NCI-H2081 treated with DMSO at 0.1 percent for 48 hours (cell line): ENCODE measurements at regions not wholly inside any gene's neighbourhood (a gene's known extent, or its start where the extent isn't known, plus 50 kb on each side); places are given as distances from the start of the nearest gene placed in this dataset.
"Not testable (repeated sequence)": the region's sequence is repeated elsewhere in the genome, so short reads cannot be mapped to it uniquely, and the experiment has no call there.

Experiments
- DNase-seq: peaks from one replicate; lab custom pipeline; 2025; lab: John Stamatoyannopoulos, UW

GRCh38 chr10:62498271-62498670 lies 124.1 kb downstream of the ZNF365 start:
- no peak for DNase-seq

DNA sequence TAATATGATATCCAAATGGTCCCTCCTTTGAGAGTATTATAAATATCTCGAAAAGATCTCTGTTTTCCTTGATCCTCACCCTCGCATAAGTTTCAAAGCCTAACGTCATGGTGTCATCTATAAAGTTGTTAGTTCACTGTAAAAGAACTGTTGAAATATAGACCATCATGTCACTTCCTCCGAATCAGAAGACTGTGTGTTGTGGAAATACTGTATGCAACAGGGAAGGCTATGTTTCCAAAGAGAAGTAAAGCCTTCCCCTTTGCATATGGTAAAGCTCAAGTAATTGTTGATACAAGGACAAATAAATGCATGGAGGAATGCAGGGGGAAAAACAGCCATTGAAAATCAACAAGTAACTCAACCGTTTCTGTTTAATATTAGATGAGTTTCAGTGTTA lies 125.9 kb downstream of the ZNF365 start:
- DNase-seq, result not testable (repeated sequence)

- no peak for DNase-seq
These were observed 127.4 kb downstream of the ZNF365 start for GRCh38 chr10:62501547-62501946.

GRCh38 chr10:62502995-62503613 lies 128.9 kb downstream of the ZNF365 start:
- no peak for DNase-seq

GRCh38 chr10:62503872-62504271 lies 129.7 kb downstream of the ZNF365 start:
- no peak for DNase-seq

DNA sequence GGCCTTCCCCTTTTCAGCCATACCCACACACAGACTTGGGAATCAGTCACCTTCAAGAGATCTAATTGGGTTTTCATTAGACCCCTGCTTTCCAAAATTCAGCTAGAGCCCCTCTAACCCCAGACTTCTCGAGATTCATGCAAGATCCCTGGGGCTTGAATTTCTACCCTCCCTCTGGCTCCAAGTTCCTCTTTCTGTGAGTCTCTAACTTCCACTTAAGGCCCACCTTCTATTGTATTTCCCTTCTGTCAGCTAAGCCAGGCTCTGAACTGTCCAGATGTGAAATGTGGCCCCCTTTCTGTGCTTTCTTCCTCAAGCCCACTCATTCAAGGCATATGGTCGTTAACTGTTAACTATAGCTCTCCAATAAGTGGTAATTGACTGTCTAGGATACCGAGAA lies 132.2 kb downstream of the ZNF365 start:
- DNase-seq, result no peak

DNA sequence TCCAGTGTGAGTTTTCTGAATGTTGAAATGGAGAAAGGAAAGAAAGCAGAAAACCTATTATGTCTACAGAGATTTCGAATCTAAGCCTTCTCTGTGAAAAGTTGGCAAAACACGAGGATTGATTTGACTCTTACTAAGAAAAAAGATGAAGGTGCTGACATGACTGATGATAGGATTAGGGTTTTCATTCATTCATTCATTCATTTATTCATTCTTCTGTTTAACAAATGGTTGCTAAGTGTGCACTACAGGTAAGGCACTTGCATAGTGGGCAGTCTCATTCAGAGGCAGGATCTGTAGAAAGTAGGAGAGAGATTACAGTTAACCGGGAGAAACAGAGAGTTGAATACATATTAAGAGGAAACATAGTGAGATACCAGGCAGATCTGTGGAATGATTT lies 137.1 kb downstream of the ZNF365 start:
- DNase-seq, result no peak

- DNase-seq, result no peak
These were observed 137.5 kb downstream of the ZNF365 start for GRCh38 chr10:62511656-62512055.

- DNase-seq, result no peak
These were observed 138.7 kb downstream of the ZNF365 start for GRCh38 chr10:62512732-62513475.

DNA sequence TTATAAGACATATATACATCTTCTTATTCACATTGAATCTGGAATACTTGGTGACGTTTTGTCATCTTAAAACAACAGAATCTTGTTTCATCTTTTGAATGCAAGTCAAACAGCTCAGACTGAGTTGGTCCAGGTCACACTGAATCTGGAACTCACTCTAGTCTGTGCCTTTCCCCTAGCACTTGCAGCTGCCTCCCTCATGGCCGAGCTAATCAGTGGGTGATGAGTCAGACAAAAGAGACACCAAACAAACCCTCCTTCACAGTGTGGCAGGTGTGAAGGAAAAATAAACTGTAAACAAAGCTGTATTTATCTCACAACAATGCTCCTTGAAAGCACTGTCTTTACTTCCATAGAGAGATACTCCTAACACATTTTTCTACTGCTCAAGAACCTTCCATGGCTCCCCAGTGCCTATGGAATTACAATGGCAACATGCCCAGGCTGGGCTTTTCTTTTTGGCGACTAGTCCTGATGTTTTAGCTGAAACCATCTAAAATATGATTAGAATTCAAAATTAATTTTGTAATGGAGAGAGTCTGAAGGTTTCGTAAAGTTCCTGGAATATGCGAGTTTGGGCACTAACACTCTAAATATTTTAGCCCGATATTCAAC lies 140.0 kb downstream of the ZNF365 start:
- DNase-seq, result no peak

DNA sequence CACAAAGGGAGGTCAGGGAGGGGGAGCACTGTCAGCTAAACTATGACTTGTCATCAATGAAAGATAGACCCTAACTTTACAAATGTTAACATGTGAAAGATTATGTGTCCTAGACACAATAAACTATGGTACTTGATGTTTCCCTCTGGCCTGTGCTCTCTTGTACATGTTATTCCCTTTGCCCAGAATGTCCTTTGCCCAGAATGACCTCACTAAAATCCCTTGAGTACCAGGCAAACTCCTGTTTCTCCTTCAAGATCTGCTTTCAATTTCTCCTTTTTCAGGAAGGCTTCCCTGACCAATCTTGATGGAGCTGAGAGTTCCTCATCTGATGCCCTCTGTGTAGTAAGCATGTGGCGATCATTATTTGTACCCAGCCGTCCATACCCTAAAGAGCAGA lies 143.1 kb downstream of the ZNF365 start:
- no peak for DNase-seq

GRCh38 chr10:62527019-62527827 lies 153.1 kb downstream of the ZNF365 start:
- no peak for DNase-seq

- no peak for DNase-seq
These were observed 154.3 kb downstream of the ZNF365 start for GRCh38 chr10:62528441-62528840.

- no peak for DNase-seq
These were observed 155.2 kb downstream of the ZNF365 start for GRCh38 chr10:62529396-62529795.

GRCh38 chr10:62534031-62534430 lies 159.9 kb downstream of the ZNF365 start:
- DNase-seq, result no peak

DNA sequence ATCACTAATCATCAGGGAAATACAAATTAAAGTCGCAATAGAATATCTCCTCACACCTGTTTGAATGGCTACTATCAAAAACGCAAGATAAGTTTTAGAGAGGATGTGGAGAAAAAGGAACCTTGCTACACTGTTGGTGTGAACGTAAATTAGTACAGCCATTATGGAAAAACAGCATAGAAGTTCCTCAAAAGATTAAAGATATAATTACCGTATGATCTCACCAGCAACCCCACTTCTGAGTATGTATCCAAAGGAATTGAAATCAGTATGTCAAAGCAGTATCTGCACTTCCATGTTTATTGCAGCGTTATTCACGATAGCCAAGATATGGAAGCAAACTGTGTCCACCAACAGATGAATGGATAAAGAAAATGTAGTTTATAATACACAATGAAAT lies 164.4 kb downstream of the ZNF365 start:
- no peak for DNase-seq

DNA sequence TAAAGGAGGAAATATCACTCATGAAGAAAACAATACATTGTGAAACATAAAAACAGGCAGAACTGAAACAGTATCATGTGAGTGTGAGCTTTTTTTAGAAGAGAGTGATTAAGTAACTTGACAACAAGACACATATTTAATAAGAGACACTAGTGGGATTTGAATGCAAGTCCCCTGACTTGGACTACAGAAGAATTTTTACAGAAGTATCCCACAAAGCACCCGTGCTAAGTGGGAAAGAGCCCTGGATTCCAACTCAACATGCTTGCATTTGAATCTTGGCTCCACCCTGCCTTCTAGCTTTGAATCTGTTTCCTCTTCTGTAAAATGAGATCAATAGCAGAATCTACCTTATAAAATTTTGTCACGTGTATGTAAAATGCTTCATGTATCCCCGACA lies 166.2 kb downstream of the ZNF365 start:
- DNase-seq, result no peak

DNA sequence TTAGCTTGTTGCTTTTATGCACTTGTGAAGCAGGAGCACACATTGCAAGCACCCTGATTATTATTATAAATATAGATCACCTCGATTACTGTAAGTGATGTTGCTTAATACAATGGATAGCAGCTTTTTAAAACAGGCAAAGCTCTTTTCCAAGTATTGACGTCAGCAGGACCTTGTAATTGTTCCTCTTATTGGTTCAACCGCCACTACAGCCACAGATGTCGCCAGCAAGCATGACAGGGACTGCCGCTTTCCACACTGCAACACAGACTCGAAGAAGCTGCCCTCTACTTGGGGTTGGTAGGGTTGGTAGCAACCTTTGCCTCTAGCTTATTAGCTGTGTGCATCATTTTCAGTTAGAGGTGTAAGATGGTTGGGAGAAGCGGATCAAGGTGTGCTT lies 167.6 kb downstream of the ZNF365 start:
- no peak for DNase-seq

GRCh38 chr10:62543571-62544355 lies 169.6 kb downstream of the ZNF365 start:
- no peak for DNase-seq

DNA sequence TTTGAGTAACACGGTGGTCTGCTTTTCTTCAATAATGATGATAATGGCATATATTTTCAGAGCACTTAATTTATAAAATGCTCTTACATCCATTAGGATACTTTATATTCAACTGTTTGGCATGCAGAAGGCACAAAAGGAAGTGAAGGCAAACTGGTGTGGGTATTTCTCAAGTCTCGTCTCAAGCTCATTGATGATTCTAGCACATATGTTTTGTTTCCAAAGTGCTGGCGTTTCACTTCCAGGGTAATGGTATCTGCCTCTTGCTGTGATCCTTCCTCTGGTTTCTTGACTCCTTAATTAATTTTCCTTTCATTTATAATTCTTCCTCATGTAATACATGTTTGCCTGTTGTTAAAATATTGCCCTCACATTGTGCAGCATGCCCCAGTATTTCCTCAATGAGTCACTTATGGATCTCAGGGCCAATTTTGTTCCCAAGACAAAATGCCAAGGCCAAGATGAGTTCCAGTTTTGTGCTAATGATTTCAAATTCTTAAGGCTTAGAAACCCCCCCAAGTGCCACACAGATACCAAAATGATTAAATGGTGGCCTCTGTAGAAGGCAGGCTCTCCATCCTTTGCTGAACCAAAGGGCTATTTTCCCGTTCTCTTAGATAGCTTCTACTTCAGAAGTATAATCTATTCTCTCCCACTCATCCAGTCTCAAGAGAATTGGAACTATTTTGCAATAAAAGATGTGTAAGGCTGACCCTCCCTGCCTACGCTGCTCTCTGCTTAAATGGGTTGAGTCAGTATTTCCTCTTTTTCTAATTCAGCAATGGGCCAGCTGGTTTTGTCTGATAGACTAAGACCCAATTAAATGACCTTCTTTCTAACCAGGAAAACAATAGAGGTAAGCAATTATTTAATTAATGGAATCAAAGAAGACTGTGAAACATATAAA lies 171.2 kb downstream of the ZNF365 start:
- no peak for DNase-seq

- DNase-seq, result no peak
These were observed 174.5 kb downstream of the ZNF365 start for GRCh38 chr10:62548686-62549085.
